ENCODE measurements at regions not wholly inside any gene's neighbourhood (a gene's known extent, or its start where the extent isn't known, plus 50 kb on each side); places are given as distances from the start of the nearest gene placed in this dataset.

GRCh38 chr14:71749613-71750238 is 182.5 kb upstream of the RGS6 start:
- no peaks in the 10 kb centered on the region for H3K79me2 ChIP-seq (ENCODE audit: low read length)
- H3K9ac ChIP-seq (ENCODE audit: low read length) = no peak overlapping the region
- peaks cover 5% of the 10 kb centered on the region for H3K4me1 ChIP-seq (ENCODE audit: low read length)
- no peaks in the 10 kb centered on the region for H3K27me3 ChIP-seq (ENCODE audit: low read length)
- H3K9me2 ChIP-seq (replicated peaks; ENCODE audit: insufficient read depth, low read length) = no peaks in the 10 kb centered on the region
- H4K20me1 ChIP-seq (ENCODE audit: insufficient read depth, low read depth, low read length) = no peaks in the 10 kb centered on the region
- H2AFZ ChIP-seq (ENCODE audit: low read length) = no peak overlapping the region
- H3K4me3 ChIP-seq (ENCODE audit: low read length) = no peak overlapping the region
- H3K9me3 ChIP-seq (ENCODE audit: low read length) = peaks cover 6% of the 10 kb centered on the region
- no peak for DNase-seq
- H3K4me2 ChIP-seq (ENCODE audit: low read depth, low read length, poor library complexity, severe bottlenecking) = no peak overlapping the region
- no peak overlapping the region for H3K27ac ChIP-seq (ENCODE audit: low read length)
- no peaks in the 10 kb centered on the region for H3K36me3 ChIP-seq (ENCODE audit: insufficient read depth, low read length)

- Histone ChIP-seq H2AFZ (ENCODE audit: low read length) (no peak overlapping the region), H3K4me3 (ENCODE audit: low read length) (no peak overlapping the region), H3K79me2 (ENCODE audit: low read length) (no peaks in the 10 kb centered on the region), H3K27ac (ENCODE audit: low read length) (no peak overlapping the region), H3K4me2 (ENCODE audit: low read depth, low read length, poor library complexity, severe bottlenecking) (no peak overlapping the region), H4K20me1 (ENCODE audit: insufficient read depth, low read depth, low read length) (no peaks in the 10 kb centered on the region), H3K9ac (ENCODE audit: low read length) (no peak overlapping the region), H3K4me1 (ENCODE audit: low read length) (peaks cover 5% of the 10 kb centered on the region), H3K27me3 (ENCODE audit: low read length) (no peaks in the 10 kb centered on the region), H3K9me3 (ENCODE audit: low read length) (peaks cover 6% of the 10 kb centered on the region), H3K9me2 (replicated peaks; ENCODE audit: insufficient read depth, low read length) (no peaks in the 10 kb centered on the region), H3K36me3 (ENCODE audit: insufficient read depth, low read length) (no peaks in the 10 kb centered on the region)
- DNase-seq = no peak
Measured at GRCh38 chr14:71751264-71751663, 181.0 kb upstream of the RGS6 start.

DNA sequence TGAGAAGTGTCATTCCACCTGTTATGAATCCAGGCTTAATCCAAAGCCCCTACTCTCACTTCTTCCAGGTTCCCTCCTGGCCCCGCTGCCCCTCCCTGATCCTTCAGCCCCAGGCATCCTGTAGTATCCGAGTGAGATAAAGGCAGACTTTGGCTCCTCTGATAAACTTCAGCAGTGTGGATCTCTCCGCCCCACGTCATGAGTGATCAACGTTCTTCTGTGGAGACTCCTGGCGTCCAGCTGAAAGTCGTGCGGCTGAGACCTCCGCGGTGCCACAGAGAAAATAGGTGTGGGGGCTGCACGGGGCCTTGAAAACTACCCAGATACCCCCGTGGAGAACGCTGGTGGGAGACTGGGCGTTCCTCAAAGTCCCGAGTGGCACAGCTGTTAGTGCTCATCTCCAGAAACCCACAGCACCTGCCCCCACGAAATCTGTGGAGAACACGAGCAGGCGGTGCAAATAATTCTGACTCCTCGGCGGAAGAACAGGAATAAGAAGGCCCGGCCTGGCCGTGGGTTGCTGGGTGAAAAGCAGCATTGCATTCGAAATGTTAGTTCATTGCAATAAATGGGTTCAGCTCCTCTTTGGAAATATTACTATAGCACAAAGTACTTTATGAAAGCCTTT is 180.0 kb upstream of the RGS6 start:
- Histone ChIP-seq H3K4me3 (ENCODE audit: low read length) (no peak overlapping the region), H2AFZ (ENCODE audit: low read length) (no peak overlapping the region), H3K9me3 (ENCODE audit: low read length) (peaks cover 6% of the 10 kb centered on the region), H4K20me1 (ENCODE audit: insufficient read depth, low read depth, low read length) (no peaks in the 10 kb centered on the region), H3K36me3 (ENCODE audit: insufficient read depth, low read length) (no peaks in the 10 kb centered on the region), H3K4me1 (ENCODE audit: low read length) (peaks cover 5% of the 10 kb centered on the region), H3K27ac (ENCODE audit: low read length) (no peak overlapping the region), H3K79me2 (ENCODE audit: low read length) (no peaks in the 10 kb centered on the region), H3K4me2 (ENCODE audit: low read depth, low read length, poor library complexity, severe bottlenecking) (no peak overlapping the region), H3K9me2 (replicated peaks; ENCODE audit: insufficient read depth, low read length) (no peaks in the 10 kb centered on the region), H3K9ac (ENCODE audit: low read length) (no peak overlapping the region), H3K27me3 (ENCODE audit: low read length) (no peaks in the 10 kb centered on the region)
- no peak for DNase-seq

DNA sequence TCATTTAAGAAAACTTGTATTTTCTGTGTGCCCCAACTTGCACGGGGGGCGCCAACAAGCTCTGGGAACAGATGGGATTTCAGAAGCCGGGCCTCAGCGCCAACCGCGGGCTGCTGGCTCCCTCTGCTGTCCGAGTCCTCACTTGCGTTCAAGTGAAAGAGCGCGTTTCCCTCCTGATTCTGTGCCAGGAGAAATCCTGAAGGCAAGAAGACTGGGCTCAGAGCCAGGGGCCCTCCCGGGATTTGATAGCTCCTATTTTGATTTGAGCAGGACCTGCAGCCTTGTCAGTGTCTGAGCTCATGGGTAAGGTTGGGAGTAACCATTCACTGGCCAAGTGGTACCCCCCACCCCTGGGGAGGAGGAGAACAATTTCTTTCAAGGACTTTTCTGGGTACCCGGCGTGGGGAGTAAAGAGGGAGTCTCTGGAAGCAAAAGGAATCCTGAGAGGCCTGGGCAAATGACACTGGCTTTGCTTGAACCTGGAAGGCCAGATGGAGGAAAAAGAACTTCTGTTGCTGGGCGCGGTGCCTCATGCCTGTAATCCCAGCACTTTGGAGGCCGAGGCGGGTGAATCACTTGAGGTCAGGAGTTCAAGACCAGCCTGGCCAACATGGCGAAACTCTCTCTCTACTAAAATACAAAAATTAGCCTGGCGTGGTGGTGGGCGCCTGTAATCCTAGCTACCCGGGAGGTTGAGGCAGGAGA is 179.0 kb upstream of the RGS6 start:
- no peak overlapping the region for H3K9ac ChIP-seq (ENCODE audit: low read length)
- H3K36me3 ChIP-seq (ENCODE audit: insufficient read depth, low read length) = no peaks in the 10 kb centered on the region
- H3K79me2 ChIP-seq (ENCODE audit: low read length) = no peaks in the 10 kb centered on the region
- H3K9me3 ChIP-seq (ENCODE audit: low read length) = peaks cover 2% of the 10 kb centered on the region
- H3K27ac ChIP-seq (ENCODE audit: low read length) = no peak overlapping the region
- H3K4me3 ChIP-seq (ENCODE audit: low read length) = no peak overlapping the region
- peaks cover 5% of the 10 kb centered on the region for H3K4me1 ChIP-seq (ENCODE audit: low read length)
- no peaks in the 10 kb centered on the region for H3K9me2 ChIP-seq (replicated peaks; ENCODE audit: insufficient read depth, low read length)
- no peaks in the 10 kb centered on the region for H4K20me1 ChIP-seq (ENCODE audit: insufficient read depth, low read depth, low read length)
- peak; percentile 89 for DNase-seq
- H3K4me2 ChIP-seq (ENCODE audit: low read depth, low read length, poor library complexity, severe bottlenecking) = peak overlapping the region; percentile 49
- H2AFZ ChIP-seq (ENCODE audit: low read length) = no peak overlapping the region
- no peaks in the 10 kb centered on the region for H3K27me3 ChIP-seq (ENCODE audit: low read length)

DNA sequence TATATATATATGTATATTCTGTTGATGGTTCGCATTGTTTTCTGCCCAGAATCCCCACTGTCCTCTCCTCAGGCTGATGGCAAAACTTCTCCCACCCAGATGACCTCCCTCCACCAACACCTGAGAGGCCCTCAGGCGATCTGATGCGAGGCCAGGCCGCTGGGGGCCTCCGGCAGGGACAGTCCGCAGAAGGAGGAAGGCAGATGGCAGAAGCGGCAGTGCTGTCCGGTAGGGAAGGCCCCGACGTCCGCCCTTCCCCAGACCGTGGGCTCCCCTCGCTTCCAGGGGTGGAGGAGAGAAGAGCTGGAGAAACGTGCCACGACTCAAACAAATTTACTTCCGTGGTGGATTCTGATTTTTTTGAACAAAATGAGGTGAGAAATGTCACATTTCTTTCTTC is 178.3 kb upstream of the RGS6 start:
- Histone ChIP-seq H3K9me3 (ENCODE audit: low read length) (no peaks in the 10 kb centered on the region), H3K27me3 (ENCODE audit: low read length) (no peaks in the 10 kb centered on the region), H4K20me1 (ENCODE audit: insufficient read depth, low read depth, low read length) (no peaks in the 10 kb centered on the region), H3K9me2 (replicated peaks; ENCODE audit: insufficient read depth, low read length) (no peaks in the 10 kb centered on the region), H3K79me2 (ENCODE audit: low read length) (no peaks in the 10 kb centered on the region), H3K27ac (ENCODE audit: low read length) (no peak overlapping the region), H2AFZ (ENCODE audit: low read length) (no peak overlapping the region), H3K36me3 (ENCODE audit: insufficient read depth, low read length) (no peaks in the 10 kb centered on the region), H3K9ac (ENCODE audit: low read length) (no peak overlapping the region), H3K4me1 (ENCODE audit: low read length) (peaks cover 5% of the 10 kb centered on the region), H3K4me2 (ENCODE audit: low read depth, low read length, poor library complexity, severe bottlenecking) (no peak overlapping the region), H3K4me3 (ENCODE audit: low read length) (no peak overlapping the region)
- no peak for DNase-seq

- Histone ChIP-seq H3K9me2 (replicated peaks; ENCODE audit: insufficient read depth, low read length) (no peaks in the 10 kb centered on the region), H3K4me2 (ENCODE audit: low read depth, low read length, poor library complexity, severe bottlenecking) (no peak overlapping the region), H3K4me1 (ENCODE audit: low read length) (peaks cover 5% of the 10 kb centered on the region), H3K9me3 (ENCODE audit: low read length) (no peaks in the 10 kb centered on the region), H3K9ac (ENCODE audit: low read length) (no peak overlapping the region), H3K36me3 (ENCODE audit: insufficient read depth, low read length) (no peaks in the 10 kb centered on the region), H3K4me3 (ENCODE audit: low read length) (no peak overlapping the region), H2AFZ (ENCODE audit: low read length) (no peak overlapping the region), H3K27me3 (ENCODE audit: low read length) (no peaks in the 10 kb centered on the region), H4K20me1 (ENCODE audit: insufficient read depth, low read depth, low read length) (no peaks in the 10 kb centered on the region), H3K79me2 (ENCODE audit: low read length) (no peaks in the 10 kb centered on the region), H3K27ac (ENCODE audit: low read length) (no peak overlapping the region)
- DNase-seq = no peak
Measured at GRCh38 chr14:71754422-71755095, 177.7 kb upstream of the RGS6 start.

- Histone ChIP-seq H3K36me3 (ENCODE audit: insufficient read depth, low read length) (no peaks in the 10 kb centered on the region), H3K4me2 (ENCODE audit: low read depth, low read length, poor library complexity, severe bottlenecking) (no peak overlapping the region), H4K20me1 (ENCODE audit: insufficient read depth, low read depth, low read length) (no peaks in the 10 kb centered on the region), H3K27ac (ENCODE audit: low read length) (no peak overlapping the region), H3K27me3 (ENCODE audit: low read length) (no peaks in the 10 kb centered on the region), H3K4me3 (ENCODE audit: low read length) (no peak overlapping the region), H3K4me1 (ENCODE audit: low read length) (no peaks in the 10 kb centered on the region), H3K9me2 (replicated peaks; ENCODE audit: insufficient read depth, low read length) (no peaks in the 10 kb centered on the region), H2AFZ (ENCODE audit: low read length) (no peak overlapping the region), H3K9ac (ENCODE audit: low read length) (no peak overlapping the region), H3K79me2 (ENCODE audit: low read length) (no peaks in the 10 kb centered on the region), H3K9me3 (ENCODE audit: low read length) (no peaks in the 10 kb centered on the region)
- DNase-seq = no peak
Measured at GRCh38 chr14:71758229-71758951, 173.8 kb upstream of the RGS6 start.

DNA sequence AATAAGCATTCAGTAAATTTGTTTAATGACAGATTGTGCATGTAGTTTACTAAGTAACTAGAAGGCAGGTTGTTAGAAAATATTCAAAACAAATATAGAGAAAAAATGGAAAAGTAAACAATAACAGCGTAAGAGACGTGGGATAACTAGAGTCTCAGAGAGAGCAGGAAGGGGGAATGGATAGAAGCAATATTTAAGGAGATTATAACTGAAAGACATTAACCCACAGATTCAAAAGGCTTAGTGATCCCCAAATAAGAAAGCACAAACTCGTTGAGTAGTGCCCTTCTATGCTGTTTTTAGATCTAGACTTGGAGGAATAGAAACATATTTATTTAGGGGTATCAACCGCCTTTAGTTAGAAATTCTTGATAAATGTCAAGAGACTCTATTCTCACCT is 169.7 kb upstream of the RGS6 start:
- Histone ChIP-seq H3K27me3 (ENCODE audit: low read length) (no peaks in the 10 kb centered on the region), H3K4me3 (ENCODE audit: low read length) (no peak overlapping the region), H4K20me1 (ENCODE audit: insufficient read depth, low read depth, low read length) (no peaks in the 10 kb centered on the region), H3K9ac (ENCODE audit: low read length) (no peak overlapping the region), H2AFZ (ENCODE audit: low read length) (no peak overlapping the region), H3K27ac (ENCODE audit: low read length) (no peak overlapping the region), H3K36me3 (ENCODE audit: insufficient read depth, low read length) (no peaks in the 10 kb centered on the region), H3K4me1 (ENCODE audit: low read length) (no peaks in the 10 kb centered on the region), H3K79me2 (ENCODE audit: low read length) (no peaks in the 10 kb centered on the region), H3K4me2 (ENCODE audit: low read depth, low read length, poor library complexity, severe bottlenecking) (no peak overlapping the region), H3K9me3 (ENCODE audit: low read length) (no peaks in the 10 kb centered on the region), H3K9me2 (replicated peaks; ENCODE audit: insufficient read depth, low read length) (no peaks in the 10 kb centered on the region)
- DNase-seq = no peak
